T-cell (primary cell): ENCODE measurements at regions not wholly inside any gene's neighbourhood (a gene's known extent, or its start where the extent isn't known, plus 50 kb on each side); places are given as distances from the start of the nearest gene placed in this dataset.

Source experiments
- ATAC-seq, 4 experiments: fragments of 200-7000 bp in 3 of 4; fragments of 150-1000 bp in 1 of 4; cut with Tn5 transposase; replicated peaks in 1 of 4; 1 replicate in 3 of 4; 2 replicates in 1 of 4; pipeline ENCODE4 v1.10.0; 2021; ENCODE audit warnings: moderate library complexity in 3 of 4, mild to moderate bottlenecking in 2 of 4, moderate number of reproducible peaks in 1 of 4
- CTCF ChIA-PET, 2 donors: fragments of 300-600 bp; sonication (Branson Sonifier 250); formaldehyde crosslinking; loops; one replicate each; lab custom pipeline; 2022; ENCODE audit warnings: antibody characterized with exemption in 2 of 2; lab: Charles Lee
- POLR2A ChIA-PET, 2 donors: fragments of 300-600 bp; sonication (Branson Sonifier 250); formaldehyde crosslinking; loops; one replicate each; lab custom pipeline; 2022; ENCODE audit warnings: antibody characterized with exemption in 2 of 2; lab: Charles Lee
- DNase-seq, 35 experiments: peaks; one replicate each; pipeline versions ENCODE4 v3.0.0 to v3.0.0-alpha.2; 2013 to 2023
- H3K27ac ChIP-seq: one replicate; pipeline ENCODE4 v1.5.1; 2013; ENCODE audit warnings: low read length
- H3K27me3 ChIP-seq, 2 experiments: replicated peaks in 1 of 2; 1 replicate in 1 of 2; 2 replicates in 1 of 2; pipeline versions ENCODE4 v1.6.1 to v1.7.0; 2013; ENCODE audit warnings: low read length in 1 of 2, mixed read lengths in 1 of 2; ENCODE audit not compliant: control insufficient read depth in 2 of 2, insufficient read depth in 2 of 2; ENCODE audit errors: extremely low read depth in 1 of 2
- H3K36me3 ChIP-seq, 2 donors: 1 replicate in 1 of 2; 2 replicates in 1 of 2; pipeline versions ENCODE4 v1.6.1 to v1.7.0; 2013; ENCODE audit warnings: low read length in 1 of 2; ENCODE audit not compliant: control insufficient read depth in 2 of 2, insufficient read depth in 1 of 2; ENCODE audit errors: extremely low read depth in 1 of 2
- H3K4me1 ChIP-seq, 2 experiments: 1 replicate in 1 of 2; 2 replicates in 1 of 2; pipeline versions ENCODE4 v1.6.1 to v1.7.0; 2013; ENCODE audit warnings: low read length in 2 of 2, mixed read lengths in 1 of 2; ENCODE audit not compliant: insufficient read depth in 2 of 2, control insufficient read depth in 1 of 2; ENCODE audit errors: extremely low read depth in 1 of 2
- H3K4me3 ChIP-seq, 2 donors: 1 replicate in 1 of 2; 2 replicates in 1 of 2; pipeline versions ENCODE4 v1.5.1 to v1.7.0; 2013; ENCODE audit warnings: mild to moderate bottlenecking in 2 of 2, low read length in 1 of 2, moderate library complexity in 1 of 2; ENCODE audit not compliant: control insufficient read depth in 1 of 2; ENCODE audit errors: extremely low read depth in 1 of 2
- H3K9me3 ChIP-seq: 2 replicates; pipeline ENCODE4 v1.7.0; 2013
- H3K27ac Mint-ChIP-seq, 2 donors: one replicate each; pipeline ENCODE4 v1.8.0; 2020 to 2021; ENCODE audit warnings: mild to moderate bottlenecking in 2 of 2, mixed read lengths in 2 of 2
- H3K27me3 Mint-ChIP-seq, 2 donors: one replicate each; pipeline ENCODE4 v1.8.0; 2021 to 2022; ENCODE audit warnings: mixed read lengths in 2 of 2
- H3K36me3 Mint-ChIP-seq: one replicate; pipeline ENCODE4 v1.8.0; 2021; ENCODE audit warnings: mixed read lengths
- H3K4me1 Mint-ChIP-seq, 3 donors: one replicate each; pipeline ENCODE4 v1.8.0; 2020 to 2022; ENCODE audit warnings: mixed read lengths in 3 of 3, mild to moderate bottlenecking in 1 of 3
- H3K4me3 Mint-ChIP-seq, 3 donors: one replicate each; pipeline ENCODE4 v1.8.0; 2020 to 2022; ENCODE audit warnings: mild to moderate bottlenecking in 3 of 3, mixed read lengths in 3 of 3, moderate library complexity in 3 of 3
- H3K9me3 Mint-ChIP-seq, 3 donors: one replicate each; pipeline ENCODE4 v1.8.0; 2020 to 2022; ENCODE audit warnings: mixed read lengths in 3 of 3
- WGBS: methylation state at CpG from one replicate; pipeline ENCODE4 v1.1.5; 2013; ENCODE audit warnings: missing lambda C conversion rate; ENCODE audit not compliant: insufficient coverage; 5-methylcytosine and 5-hydroxymethylcytosine counted together

GRCh38 chr5:4294878-4295277 lies 699.2 kb downstream of the IRX1 start:
- Mint-ChIP-seq H3K27ac (no peak overlapping the region), H3K4me3 (no peak overlapping the region), H3K36me3 (no peaks in the 10 kb centered on the region), H3K4me1 (no peaks in the 10 kb centered on the region), H3K27me3 (peaks cover 0 to 3% of the 10 kb centered on the region in 2 donors), H3K9me3 (peaks cover 0 to 18% (median 16%) of the 10 kb centered on the region in 3 donors)
- Histone ChIP-seq H3K36me3 (no peaks in the 10 kb centered on the region), H3K27me3 (no peaks in the 10 kb centered on the region), H3K9me3 (no peaks in the 10 kb centered on the region), H3K4me1 (no peaks in the 10 kb centered on the region), H3K27ac (no peak overlapping the region), H3K4me3 (no peak overlapping the region)
- CTCF ChIA-PET: no interaction called here
- ATAC-seq (no peak), DNase-seq (no peak)
- WGBS: 80% methylated on average over 2 of the region's 9 CpGs
- POLR2A ChIA-PET: no interaction called here

GRCh38 chr5:4295663-4296339 lies 700.2 kb downstream of the IRX1 start:
- ChIA-PET POLR2A (no interaction called here), CTCF (no interaction called here)
- no peak overlapping the region for H3K4me3 ChIP-seq
- no peak overlapping the region for H3K27ac ChIP-seq
- H3K4me1 ChIP-seq: no peaks in the 10 kb centered on the region
- H3K4me3 Mint-ChIP-seq: no peak overlapping the region
- H3K9me3 Mint-ChIP-seq: peaks cover 0 to 20% (median 17%) of the 10 kb centered on the region in 3 donors
- peaks cover 0 to 3% of the 10 kb centered on the region in 2 donors for H3K27me3 Mint-ChIP-seq
- H3K36me3 ChIP-seq: no peaks in the 10 kb centered on the region
- WGBS: 44% methylated on average over 10 of the region's 13 CpGs
- H3K4me1 Mint-ChIP-seq: no peaks in the 10 kb centered on the region
- no peak for DNase-seq
- H3K27ac Mint-ChIP-seq: no peak overlapping the region
- no peak for ATAC-seq
- no peaks in the 10 kb centered on the region for H3K9me3 ChIP-seq
- no peaks in the 10 kb centered on the region for H3K36me3 Mint-ChIP-seq
- H3K27me3 ChIP-seq: no peaks in the 10 kb centered on the region

- Histone ChIP-seq H3K27ac (no peak overlapping the region), H3K27me3 (no peaks in the 10 kb centered on the region), H3K9me3 (no peaks in the 10 kb centered on the region), H3K4me3 (no peak overlapping the region), H3K4me1 (no peaks in the 10 kb centered on the region), H3K36me3 (no peaks in the 10 kb centered on the region)
- H3K4me1 Mint-ChIP-seq: no peaks in the 10 kb centered on the region
- no peaks in the 10 kb centered on the region for H3K36me3 Mint-ChIP-seq
- ChIA-PET CTCF (no interaction called here), POLR2A (no interaction called here)
- no peak overlapping the region for H3K27ac Mint-ChIP-seq
- H3K9me3 Mint-ChIP-seq: peaks cover 1 to 8% (median 7%) of the 10 kb centered on the region in 3 donors
- no peaks in the 10 kb centered on the region for H3K27me3 Mint-ChIP-seq
- DNase-seq (no peak), ATAC-seq (no peak)
- no peak overlapping the region for H3K4me3 Mint-ChIP-seq
- 78% methylated on average over 3 of the region's 4 CpGs for WGBS
These were observed 710.4 kb downstream of the IRX1 start for GRCh38 chr5:4306057-4306456.

DNA sequence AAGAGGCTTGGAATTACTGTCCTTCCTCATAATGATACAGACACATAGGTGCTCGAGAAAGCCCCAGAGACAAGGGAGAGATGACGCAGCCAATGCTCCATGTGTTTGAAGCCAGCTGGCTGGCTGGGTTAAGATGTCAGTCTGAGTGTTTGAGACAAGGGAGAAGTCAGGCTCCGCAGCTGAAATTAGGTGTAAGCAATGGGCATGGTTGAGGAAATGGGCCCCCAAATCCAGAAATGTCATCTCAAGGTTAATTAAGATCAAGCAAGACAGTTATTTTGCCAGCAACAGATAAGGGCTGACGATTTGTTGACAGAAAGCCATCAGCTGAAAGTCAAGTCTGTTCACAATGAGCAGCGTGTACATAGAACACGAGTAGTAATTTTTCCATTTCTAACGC lies 713.4 kb downstream of the IRX1 start:
- Histone ChIP-seq H3K27me3 (no peaks in the 10 kb centered on the region), H3K4me3 (no peak overlapping the region), H3K27ac (no peak overlapping the region), H3K4me1 (no peaks in the 10 kb centered on the region), H3K9me3 (no peaks in the 10 kb centered on the region), H3K36me3 (no peaks in the 10 kb centered on the region)
- Mint-ChIP-seq H3K9me3 (peaks cover 3 to 17% (median 16%) of the 10 kb centered on the region in 3 donors), H3K4me1 (no peaks in the 10 kb centered on the region), H3K36me3 (no peaks in the 10 kb centered on the region), H3K27me3 (no peaks in the 10 kb centered on the region), H3K4me3 (no peak overlapping the region), H3K27ac (no peak overlapping the region)
- no peak for DNase-seq
- CTCF ChIA-PET: no interaction called here
- ATAC-seq: no peak
- WGBS: 80% methylated on average over 2 of the region's 7 CpGs
- POLR2A ChIA-PET: no interaction called here

DNA sequence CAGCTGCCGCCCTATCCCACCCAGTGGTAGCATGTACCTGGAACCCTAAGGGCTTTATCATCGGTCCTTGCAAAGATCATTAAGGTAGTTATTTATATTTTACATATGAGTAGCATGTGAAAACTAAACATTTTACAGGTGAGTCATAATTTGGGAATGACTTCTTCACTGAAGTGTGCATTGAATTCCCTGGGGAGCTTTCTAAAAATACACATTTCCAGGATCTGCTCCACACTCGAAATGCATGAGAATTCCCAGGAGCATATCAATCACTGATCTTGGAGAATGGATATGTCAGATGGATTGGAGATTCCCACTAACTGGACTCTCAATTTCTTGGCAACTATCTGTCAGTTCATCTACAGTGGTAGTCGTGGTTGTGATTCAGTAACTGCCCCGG lies 717.5 kb downstream of the IRX1 start:
- DNase-seq (no peak), ATAC-seq (no peak)
- Mint-ChIP-seq H3K4me3 (no peak overlapping the region), H3K4me1 (no peaks in the 10 kb centered on the region), H3K36me3 (no peaks in the 10 kb centered on the region), H3K27me3 (no peaks in the 10 kb centered on the region), H3K27ac (no peak overlapping the region), H3K9me3 (peaks cover 3 to 20% (median 16%) of the 10 kb centered on the region in 3 donors)
- POLR2A ChIA-PET: no interaction called here
- no peaks in the 10 kb centered on the region for H3K27me3 ChIP-seq
- no peak overlapping the region for H3K27ac ChIP-seq
- no peaks in the 10 kb centered on the region for H3K36me3 ChIP-seq
- H3K9me3 ChIP-seq: no peaks in the 10 kb centered on the region
- no peaks in the 10 kb centered on the region for H3K4me1 ChIP-seq
- CTCF ChIA-PET: no interaction called here
- no peak overlapping the region for H3K4me3 ChIP-seq
- no CpG with 5 or more reads among the region's 5 CpGs for WGBS

DNA sequence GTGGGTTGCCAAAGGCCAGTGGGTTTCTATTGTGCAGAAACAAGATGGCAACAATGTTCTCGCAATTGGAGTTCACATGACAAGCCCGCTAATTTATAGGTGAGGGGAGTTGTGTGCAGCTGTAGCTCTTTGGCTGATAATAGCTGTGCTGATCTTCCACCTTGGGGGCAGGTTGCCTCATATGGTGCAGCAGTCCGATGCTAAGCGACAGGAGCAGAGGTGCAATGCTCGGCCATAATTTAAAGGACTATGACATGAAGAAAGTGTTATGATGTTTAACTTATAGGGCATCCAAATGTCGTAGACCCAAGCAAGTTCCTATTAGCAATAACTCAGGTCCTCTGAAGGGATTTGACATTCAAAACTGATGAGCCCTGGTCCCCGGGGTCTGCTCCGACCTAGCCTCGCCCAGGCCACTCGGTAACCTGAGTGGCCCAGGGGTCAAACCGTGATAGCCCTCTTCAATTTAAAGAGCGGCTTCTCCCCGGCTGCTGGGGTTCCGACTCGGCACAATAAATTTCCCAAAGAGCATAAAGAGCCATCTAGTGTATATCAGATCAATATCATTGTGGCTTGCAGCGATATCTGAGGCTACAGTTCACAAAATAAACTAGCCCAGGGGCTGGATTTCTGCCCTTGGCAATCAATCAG lies 724.0 kb downstream of the IRX1 start:
- no peaks in the 10 kb centered on the region for H3K36me3 Mint-ChIP-seq
- CTCF ChIA-PET: no interaction called here
- peaks cover 13 to 21% (median 16%) of the 10 kb centered on the region in 3 donors for H3K9me3 Mint-ChIP-seq
- no peak for DNase-seq
- Histone ChIP-seq H3K27ac (no peak overlapping the region), H3K9me3 (no peaks in the 10 kb centered on the region), H3K4me1 (no peaks in the 10 kb centered on the region), H3K36me3 (no peaks in the 10 kb centered on the region), H3K27me3 (no peaks in the 10 kb centered on the region), H3K4me3 (no peak overlapping the region)
- H3K4me1 Mint-ChIP-seq: no peaks in the 10 kb centered on the region
- POLR2A ChIA-PET: no interaction called here
- 88% methylated on average over 14 of the region's 16 CpGs for WGBS
- H3K27ac Mint-ChIP-seq: no peak overlapping the region
- no peaks in the 10 kb centered on the region for H3K27me3 Mint-ChIP-seq
- H3K4me3 Mint-ChIP-seq: no peak overlapping the region
- ATAC-seq: no peak
